NCI-H187 treated with DMSO at 0.1 percent for 48 hours (cell line): ENCODE measurements at regions not wholly inside any gene's neighbourhood (a gene's known extent, or its start where the extent isn't known, plus 50 kb on each side); places are given as distances from the start of the nearest gene placed in this dataset.

Experiments used
- DNase-seq: peaks from one replicate; lab custom pipeline; 2025; lab: John Stamatoyannopoulos, UW

- DNase-seq = no peak
These were observed 454.7 kb upstream of the CWC22 start for GRCh38 chr2:180461761-180462160.

- DNase-seq = no peak
These were observed 449.7 kb upstream of the CWC22 start for GRCh38 chr2:180456801-180457200.

DNA sequence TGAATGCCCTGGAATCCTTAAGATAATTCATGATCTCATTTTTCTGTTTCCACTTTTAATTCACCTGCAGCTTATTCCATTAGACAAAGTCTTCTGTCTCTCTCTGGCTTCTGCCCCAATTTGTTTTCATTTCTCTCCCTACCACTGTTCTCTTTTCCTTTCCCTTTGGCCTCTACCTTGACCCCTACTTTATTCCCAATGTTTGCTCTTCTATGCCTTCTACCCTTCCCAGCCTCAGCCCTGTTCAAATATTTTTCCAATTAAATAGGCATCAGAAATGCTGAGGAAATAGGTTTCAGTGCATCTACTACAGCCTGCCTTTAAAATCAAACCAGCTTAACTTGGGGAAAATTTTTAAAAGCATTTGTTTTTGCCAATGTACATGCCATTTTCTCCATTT, 443.7 kb upstream of the CWC22 start:
- no peak for DNase-seq

DNA sequence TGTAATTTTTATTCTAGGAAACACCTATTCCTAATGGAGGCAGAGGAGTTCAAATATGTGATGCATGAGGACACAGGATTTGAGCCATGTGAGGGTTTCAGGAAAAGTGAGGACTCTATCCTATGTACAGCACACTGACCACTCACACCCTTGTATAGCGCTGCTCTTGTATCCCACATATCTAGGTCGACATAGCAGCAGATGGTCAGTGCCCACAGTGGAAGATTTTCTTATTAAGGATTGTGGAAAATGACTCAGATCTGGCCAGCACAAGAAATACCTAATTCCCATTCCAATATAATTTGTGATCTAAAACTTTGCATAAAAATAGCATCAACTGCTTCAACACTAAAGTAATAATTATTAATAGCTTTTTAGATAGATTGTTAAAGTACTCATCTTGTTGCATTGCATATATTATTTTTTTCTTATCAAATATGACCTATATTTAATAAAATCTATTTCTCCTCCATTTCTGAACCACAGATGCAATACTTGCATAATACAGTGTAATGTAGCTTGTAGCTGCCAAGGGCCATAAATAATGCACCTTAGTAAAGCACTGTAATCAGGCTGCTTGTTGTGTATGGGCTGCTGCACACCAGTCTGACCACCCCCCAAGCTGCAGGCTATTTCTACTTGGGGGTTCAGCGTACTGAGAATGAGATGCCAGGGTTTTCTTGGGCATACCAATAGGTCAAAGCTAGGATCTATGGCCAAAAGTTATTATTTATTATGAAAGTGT, 442.2 kb upstream of the CWC22 start:
- no peak for DNase-seq

DNA sequence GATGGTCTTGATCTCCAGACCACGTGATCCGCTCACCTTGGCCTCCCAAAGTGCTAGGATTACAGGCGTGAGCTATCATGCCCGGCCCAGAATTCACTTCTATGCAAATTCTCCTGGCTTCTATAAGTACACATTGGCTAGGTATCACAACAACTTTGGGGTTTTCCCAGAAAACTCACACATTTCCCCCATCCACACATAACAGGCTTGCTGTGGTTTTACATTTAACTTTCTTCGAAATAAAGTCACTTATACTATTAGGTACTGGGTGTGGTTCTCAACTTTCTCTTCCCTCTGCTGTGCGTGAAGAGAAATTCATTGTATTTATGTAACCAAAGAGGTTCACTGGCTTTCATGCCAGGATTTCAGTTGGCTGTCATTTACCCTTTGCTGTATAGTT, 439.4 kb upstream of the CWC22 start:
- DNase-seq = no peak

- no peak for DNase-seq
These were observed 436.8 kb upstream of the CWC22 start for GRCh38 chr2:180443888-180444287.

- no peak for DNase-seq
These were observed 436.0 kb upstream of the CWC22 start for GRCh38 chr2:180442860-180443644.

DNA sequence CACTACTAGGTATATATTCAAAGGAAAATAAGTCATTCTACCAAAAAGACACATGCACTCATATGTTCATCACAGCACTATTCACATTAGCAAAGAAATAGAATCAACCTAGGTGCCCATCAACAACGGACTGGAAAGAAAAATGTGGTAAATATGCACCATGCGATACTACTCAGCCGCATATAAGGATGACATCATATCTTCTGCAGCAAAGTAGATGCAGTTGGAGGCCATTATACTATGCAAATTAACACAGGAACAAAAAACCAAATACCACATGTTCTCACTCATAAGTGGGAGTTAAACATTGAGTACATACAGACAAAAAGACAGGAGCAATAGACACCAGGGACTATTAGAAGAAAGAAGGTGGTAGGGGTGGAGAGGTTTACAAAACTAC, 412.1 kb upstream of the CWC22 start:
- DNase-seq = no peak

- no peak for DNase-seq
These were observed 409.5 kb upstream of the CWC22 start for GRCh38 chr2:180416627-180417026.

- DNase-seq = no peak
These were observed 406.2 kb upstream of the CWC22 start for GRCh38 chr2:180413336-180413735.

DNA sequence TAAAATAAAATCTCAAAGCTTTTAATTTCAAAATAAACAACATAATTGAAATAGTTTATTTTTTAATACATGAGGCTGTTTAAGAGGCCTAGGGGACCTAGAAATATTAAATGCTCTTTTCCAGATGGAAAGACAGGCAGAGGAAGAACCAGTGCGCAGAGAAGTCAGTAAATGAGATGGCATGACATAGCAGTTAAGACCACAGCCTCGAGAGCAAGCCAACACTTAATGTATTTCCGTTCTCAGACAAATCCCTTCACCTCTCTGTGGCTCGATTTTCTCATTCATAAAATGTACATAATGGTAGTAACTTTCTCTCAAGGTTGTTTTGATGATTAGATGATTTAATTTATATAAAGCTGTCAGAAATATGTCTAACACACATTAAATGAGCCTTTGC, 405.1 kb upstream of the CWC22 start:
- DNase-seq = no peak

GRCh38 chr2:180411661-180412060, 404.6 kb upstream of the CWC22 start:
- no peak for DNase-seq

DNA sequence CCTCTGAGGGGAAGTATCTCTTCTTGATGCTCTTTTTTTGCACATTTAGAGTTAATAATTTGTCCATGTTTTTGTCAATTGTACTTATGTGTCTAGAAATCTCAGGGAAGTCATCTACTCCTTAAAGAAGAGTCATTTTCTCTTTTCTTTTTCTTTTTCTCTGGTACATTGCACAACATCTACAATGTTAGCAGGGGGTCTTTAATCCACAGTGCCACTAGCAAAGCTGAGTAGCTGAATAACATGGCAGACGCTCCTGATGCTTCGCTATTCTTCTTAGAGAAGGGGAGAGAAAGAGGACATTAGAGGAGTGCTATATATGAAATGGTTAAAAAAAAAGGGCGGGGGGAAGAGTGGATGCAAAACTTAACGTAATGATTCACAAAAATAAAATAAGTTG, 399.6 kb upstream of the CWC22 start:
- DNase-seq = no peak

- DNase-seq = no peak
These were observed 398.4 kb upstream of the CWC22 start for GRCh38 chr2:180405520-180405919.

DNA sequence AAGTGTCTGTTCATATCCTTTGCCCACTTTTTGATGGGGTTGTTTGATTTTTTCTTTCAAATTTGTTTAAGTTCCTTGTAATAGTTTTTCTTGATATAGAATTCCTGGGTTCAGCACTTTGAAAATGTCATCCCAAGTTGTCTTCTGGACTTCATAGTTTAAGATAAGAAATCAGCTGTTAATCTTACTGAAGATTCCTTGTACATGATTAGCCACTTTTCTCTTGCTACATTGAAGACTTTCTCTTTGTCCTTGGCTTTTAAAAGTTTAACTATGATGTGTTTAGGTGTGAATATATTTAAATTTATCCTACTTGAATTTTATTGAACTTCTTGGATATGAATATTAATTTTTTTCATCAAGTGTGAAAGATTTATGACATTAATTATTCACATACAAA, 387.2 kb upstream of the CWC22 start:
- DNase-seq = no peak

DNA sequence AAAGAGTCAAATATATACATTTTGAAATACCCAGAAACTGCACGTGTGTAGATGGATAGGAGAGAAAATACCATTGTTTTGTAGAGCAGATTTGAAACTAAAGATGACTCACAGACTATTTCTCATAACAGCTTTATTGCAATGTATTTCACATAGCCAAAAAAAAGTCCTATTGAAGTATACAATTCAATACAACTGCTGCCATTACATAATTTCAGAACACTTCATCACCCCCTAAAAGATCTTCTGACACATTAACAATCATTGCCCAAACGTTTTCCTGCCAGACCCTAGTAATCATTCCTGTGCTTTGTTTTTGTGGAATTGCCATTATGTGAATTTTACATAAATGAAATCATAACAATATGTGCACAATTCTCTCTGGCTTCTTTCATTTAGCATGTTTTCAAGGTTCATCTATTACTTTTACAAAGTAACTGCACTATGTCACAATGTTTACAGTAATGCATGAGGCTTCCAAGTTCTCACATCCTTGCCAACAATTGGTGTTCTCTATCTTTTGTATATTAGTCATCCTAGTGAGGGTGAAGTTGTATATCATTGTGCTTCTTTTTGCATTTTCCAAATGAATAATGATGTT, 378.6 kb upstream of the CWC22 start:
- no peak for DNase-seq

DNA sequence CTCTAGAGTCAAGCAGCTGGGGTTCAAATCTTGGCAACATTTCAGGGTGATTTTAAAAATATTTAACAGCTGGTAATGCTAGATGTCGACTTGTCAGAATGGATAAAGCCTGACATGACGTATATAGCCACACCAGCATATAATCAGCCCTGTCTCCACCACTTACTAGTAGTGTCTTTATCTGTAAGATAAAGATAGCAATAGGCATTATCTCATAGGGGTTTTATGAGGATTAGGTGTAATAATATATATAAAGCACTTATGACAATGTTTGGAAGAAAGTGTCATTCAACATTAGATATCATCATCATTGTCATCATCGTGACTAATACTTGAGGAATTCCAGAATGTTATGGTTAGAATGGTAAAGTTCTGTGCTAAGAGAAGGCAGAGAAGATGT, 369.0 kb upstream of the CWC22 start:
- no peak for DNase-seq

DNA sequence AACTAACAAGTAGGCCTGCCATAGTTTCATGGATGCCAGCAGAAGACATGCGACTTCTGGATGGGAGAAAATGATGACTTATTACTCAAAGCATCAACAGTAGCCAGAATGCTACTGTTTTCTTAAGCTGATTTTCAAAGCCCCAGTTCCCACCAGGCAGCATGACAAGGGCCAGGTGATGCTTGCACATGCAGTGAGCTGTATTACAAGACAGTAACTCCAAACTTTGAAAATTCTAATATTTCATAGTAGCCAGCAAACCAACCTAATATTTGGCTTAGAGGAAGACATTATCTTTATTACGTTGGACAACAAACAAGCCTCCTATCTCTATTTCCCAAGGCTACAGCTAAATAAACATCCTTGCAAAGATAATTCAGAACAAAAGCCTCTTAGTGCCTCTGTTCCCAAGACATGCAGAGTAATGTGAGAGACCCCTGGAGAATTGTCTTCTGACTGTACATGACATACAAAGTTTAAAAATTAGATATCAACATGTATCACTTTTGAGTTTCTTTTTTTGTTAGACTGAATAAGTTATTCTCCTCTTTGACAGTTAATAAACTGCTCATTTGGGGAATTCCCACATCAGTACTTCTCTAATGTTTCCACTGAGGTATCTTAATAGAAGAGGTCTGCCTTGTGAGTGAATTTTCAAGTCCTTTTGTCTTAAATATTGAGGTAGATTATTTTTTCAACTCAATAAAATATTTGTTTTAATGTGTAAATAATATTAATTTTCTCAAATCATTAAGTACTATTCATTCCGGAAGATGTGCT, 367.6 kb upstream of the CWC22 start:
- no peak for DNase-seq

- no peak for DNase-seq
These were observed 363.6 kb upstream of the CWC22 start for GRCh38 chr2:180370511-180371205.

GRCh38 chr2:180368881-180369280, 361.8 kb upstream of the CWC22 start:
- no peak for DNase-seq

- DNase-seq = no peak
These were observed 360.7 kb upstream of the CWC22 start for GRCh38 chr2:180367815-180368214.

DNA sequence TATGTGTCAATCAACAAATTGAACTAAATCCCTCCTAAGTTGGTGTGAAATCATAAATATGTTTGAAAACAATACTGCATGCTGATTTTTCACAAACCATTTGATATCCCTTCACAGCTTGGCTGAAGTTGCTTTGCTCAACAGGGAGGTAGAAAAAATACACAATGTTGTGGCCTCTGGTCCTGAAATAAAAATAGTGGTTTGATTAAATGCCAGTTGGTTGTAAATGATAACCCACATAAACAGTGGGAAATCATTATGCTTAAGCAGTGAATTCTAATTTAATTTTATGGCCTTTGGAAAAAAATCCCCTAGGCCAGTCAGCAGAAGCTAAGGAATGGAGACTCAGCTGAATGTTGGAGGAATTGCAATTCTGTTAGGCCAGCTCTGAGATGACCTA, 359.4 kb upstream of the CWC22 start:
- no peak for DNase-seq
